ENCODE measurements at regions not wholly inside any gene's neighbourhood (a gene's known extent, or its start where the extent isn't known, plus 50 kb on each side); places are given as distances from the start of the nearest gene placed in this dataset.

- TF ChIP-seq, protein P1, sequence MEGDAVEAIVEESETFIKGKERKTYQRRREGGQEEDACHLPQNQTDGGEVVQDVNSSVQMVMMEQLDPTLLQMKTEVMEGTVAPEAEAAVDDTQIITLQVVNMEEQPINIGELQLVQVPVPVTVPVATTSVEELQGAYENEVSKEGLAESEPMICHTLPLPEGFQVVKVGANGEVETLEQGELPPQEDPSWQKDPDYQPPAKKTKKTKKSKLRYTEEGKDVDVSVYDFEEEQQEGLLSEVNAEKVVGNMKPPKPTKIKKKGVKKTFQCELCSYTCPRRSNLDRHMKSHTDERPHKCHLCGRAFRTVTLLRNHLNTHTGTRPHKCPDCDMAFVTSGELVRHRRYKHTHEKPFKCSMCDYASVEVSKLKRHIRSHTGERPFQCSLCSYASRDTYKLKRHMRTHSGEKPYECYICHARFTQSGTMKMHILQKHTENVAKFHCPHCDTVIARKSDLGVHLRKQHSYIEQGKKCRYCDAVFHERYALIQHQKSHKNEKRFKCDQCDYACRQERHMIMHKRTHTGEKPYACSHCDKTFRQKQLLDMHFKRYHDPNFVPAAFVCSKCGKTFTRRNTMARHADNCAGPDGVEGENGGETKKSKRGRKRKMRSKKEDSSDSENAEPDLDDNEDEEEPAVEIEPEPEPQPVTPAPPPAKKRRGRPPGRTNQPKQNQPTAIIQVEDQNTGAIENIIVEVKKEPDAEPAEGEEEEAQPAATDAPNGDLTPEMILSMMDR (IDR thresholded peaks at IDR 0.05) = no peak
- no peak for TF ChIP-seq POLR2A (IDR thresholded peaks at IDR 0.05)
These were observed 56.1 kb upstream of the POU2AF2 start for GRCh38 chr11:111189466-111189865.
